K562 (cell line): ENCODE measurements at regions not wholly inside any gene's neighbourhood (a gene's known extent, or its start where the extent isn't known, plus 50 kb on each side); places are given as distances from the start of the nearest gene placed in this dataset.

Experiments
- CBX1 ChIP-seq: sonication (generic); IDR thresholded peaks from 2 replicates; pipeline ENCODE4 v1.6.1; 2016; ENCODE audit warnings: antibody characterized with exemption, low read depth, mild to moderate bottlenecking
- CEBPB ChIP-seq: fragments of 450-650 bp; IDR thresholded peaks from 2 replicates; pipeline ENCODE4 v1.6.1; 2016; ENCODE audit warnings: missing genetic modification characterization, missing compliant biosample characterization
- CREB1 ChIP-seq, 2 experiments: sonication (generic) in 1 of 2; formaldehyde crosslinking in 1 of 2; IDR thresholded peaks; 2 replicates each; pipeline versions ENCODE4 v1.6.1 to v1.8.0; 2012 to 2022; ENCODE audit warnings: inconsistent platforms in 1 of 2, mild to moderate bottlenecking in 1 of 2, missing genetic modification reagents in 1 of 2, moderate library complexity in 1 of 2
- KDM1A ChIP-seq, 2 experiments: fragments of 450-650 bp; IDR thresholded peaks; 2 replicates each; pipeline ENCODE4 v1.6.1; 2016; ENCODE audit warnings: mild to moderate bottlenecking in 2 of 2
- MAZ ChIP-seq, 2 experiments: fragments of 450-650 bp in 1 of 2; sonication (generic) in 1 of 2; formaldehyde crosslinking; IDR thresholded peaks in 1 of 2; conservative IDR thresholded peaks in 1 of 2; 2 replicates each; pipeline versions ENCODE4 v1.4.0 to v1.5.0; 2020; ENCODE audit warnings: mild to moderate bottlenecking in 1 of 2, missing genetic modification reagents in 1 of 2
- POLR2A ChIP-seq: fragments of 450-650 bp; conservative IDR thresholded peaks from 2 replicates; pipeline ENCODE4 v1.6.1; 2016
- SIN3A ChIP-seq, 2 experiments: fragments of 150-350 bp in 1 of 2; IDR thresholded peaks; 2 replicates each; pipeline ENCODE4 v1.6.1; 2011 to 2016; ENCODE audit warnings: borderline replicate concordance in 2 of 2, low read depth in 2 of 2, low read length in 2 of 2, mild to moderate bottlenecking in 2 of 2, moderate library complexity in 2 of 2; ENCODE audit not compliant: control insufficient read depth in 1 of 2
- SMAD4 ChIP-seq: fragments of 250-450 bp; sonication (Bioruptor Pico); conservative IDR thresholded peaks from 2 replicates; pipeline ENCODE4 v1.8.0; 2021; ENCODE audit warnings: inconsistent platforms, mild to moderate bottlenecking, moderate library complexity
- WHSC1 ChIP-seq: IDR thresholded peaks from one replicate; pipeline ENCODE4 v1.6.1; 2012; ENCODE audit warnings: low read length, control low read depth, inconsistent platforms
- ZBTB1 ChIP-seq: sonication (generic); formaldehyde crosslinking; IDR thresholded peaks from 2 replicates; pipeline ENCODE4 v1.8.1; 2023; ENCODE audit warnings: missing genetic modification reagents, low read depth, mild to moderate bottlenecking, borderline replicate concordance
- ZNF263 ChIP-seq: sonication (generic); formaldehyde crosslinking; IDR thresholded peaks from 2 replicates; pipeline ENCODE4 v1.8.0; 2022; ENCODE audit warnings: mild to moderate bottlenecking, missing genetic modification reagents, borderline replicate concordance
- ZNF830 ChIP-seq: fragments of 250-450 bp; sonication (Bioruptor Pico); IDR thresholded peaks from 2 replicates; pipeline ENCODE4 v1.5.0; 2021; ENCODE audit warnings: mild to moderate bottlenecking
- TF ChIP-seq, protein P1 (sequence below), 3 experiments: IDR thresholded peaks in 2 of 3; conservative IDR thresholded peaks in 1 of 3; 2 replicates each; pipeline ENCODE4 v1.5.1; 2011 to 2012; ENCODE audit warnings: low read length in 3 of 3, mild to moderate bottlenecking in 3 of 3, control low read depth in 2 of 3, improper control_type of control experiment in 1 of 3, inconsistent platforms in 1 of 3, low read depth in 1 of 3, mixed read lengths in 1 of 3, moderate library complexity in 1 of 3; ENCODE audit not compliant: insufficient read depth in 2 of 3

DNA sequence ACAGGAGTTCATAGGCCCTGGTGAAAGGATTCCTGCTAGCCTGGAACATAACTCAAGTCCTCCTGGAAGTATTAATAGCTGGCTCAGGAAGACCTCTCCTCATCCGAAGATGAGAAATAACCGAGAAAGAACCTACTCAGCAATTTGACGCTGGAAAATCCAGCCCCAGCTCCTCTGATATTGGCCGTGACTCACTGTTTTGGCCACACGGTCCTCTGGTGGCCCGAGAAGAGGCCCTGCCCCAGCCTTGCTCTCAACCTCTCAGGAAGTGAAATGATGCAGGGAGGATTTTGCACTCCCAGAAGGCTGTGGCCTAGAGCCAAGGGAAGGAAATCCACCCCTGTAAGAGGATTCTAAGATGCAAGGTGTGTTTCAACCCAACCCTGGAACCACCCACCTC is 121.6 kb downstream of the MTPAP start:
- TF ChIP-seq SIN3A (IDR thresholded peaks at IDR 0.05; ENCODE audit: borderline replicate concordance in 2 of 2, control insufficient read depth in 1 of 2, low read depth in 2 of 2, low read length in 2 of 2) (no peak), ZBTB1 (no peak), ZNF830 (CRISPR knock-in tag) (no peak), ZNF263 (CRISPR knock-in tag) (no peak), POLR2A (no peak), CBX1 (no peak), KDM1A (IDR thresholded peaks at IDR 0.05) (no peak), MAZ (CRISPR knock-in tag; conservative IDR thresholded peaks at IDR 0.05 in 1 of 2, IDR thresholded peaks at IDR 0.05 in 1 of 2) (no peak), CREB1 (IDR thresholded peaks at IDR 0.05) (no peak), CREB1 (CRISPR knock-in tag; IDR thresholded peaks at IDR 0.05) (no peak), SMAD4 (CRISPR knock-in tag) (no peak), CEBPB (no peak), WHSC1 (no peak)
- TF ChIP-seq, protein P1, sequence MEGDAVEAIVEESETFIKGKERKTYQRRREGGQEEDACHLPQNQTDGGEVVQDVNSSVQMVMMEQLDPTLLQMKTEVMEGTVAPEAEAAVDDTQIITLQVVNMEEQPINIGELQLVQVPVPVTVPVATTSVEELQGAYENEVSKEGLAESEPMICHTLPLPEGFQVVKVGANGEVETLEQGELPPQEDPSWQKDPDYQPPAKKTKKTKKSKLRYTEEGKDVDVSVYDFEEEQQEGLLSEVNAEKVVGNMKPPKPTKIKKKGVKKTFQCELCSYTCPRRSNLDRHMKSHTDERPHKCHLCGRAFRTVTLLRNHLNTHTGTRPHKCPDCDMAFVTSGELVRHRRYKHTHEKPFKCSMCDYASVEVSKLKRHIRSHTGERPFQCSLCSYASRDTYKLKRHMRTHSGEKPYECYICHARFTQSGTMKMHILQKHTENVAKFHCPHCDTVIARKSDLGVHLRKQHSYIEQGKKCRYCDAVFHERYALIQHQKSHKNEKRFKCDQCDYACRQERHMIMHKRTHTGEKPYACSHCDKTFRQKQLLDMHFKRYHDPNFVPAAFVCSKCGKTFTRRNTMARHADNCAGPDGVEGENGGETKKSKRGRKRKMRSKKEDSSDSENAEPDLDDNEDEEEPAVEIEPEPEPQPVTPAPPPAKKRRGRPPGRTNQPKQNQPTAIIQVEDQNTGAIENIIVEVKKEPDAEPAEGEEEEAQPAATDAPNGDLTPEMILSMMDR (IDR thresholded peaks at IDR 0.05 in 2 of 3, conservative IDR thresholded peaks at IDR 0.05 in 1 of 3; ENCODE audit: insufficient read depth in 2 of 3, low read depth in 1 of 3, low read length in 3 of 3): no peak
